Testis (tissue), 2 donors: ENCODE measurements at regions not wholly inside any gene's neighbourhood (a gene's known extent, or its start where the extent isn't known, plus 50 kb on each side); places are given as distances from the start of the nearest gene placed in this dataset.

Source experiments
- POLR2A ChIP-seq: fragments of 450-650 bp; IDR thresholded peaks from one replicate; pipeline ENCODE4 v1.6.1; 2017; ENCODE audit warnings: antibody characterized with exemption, mild to moderate bottlenecking, moderate library complexity
- TF ChIP-seq, protein P1 (sequence below), 3 experiments: fragments of 450-650 bp in 2 of 3; fragments of 200-600 bp in 1 of 3; sonication (generic) in 1 of 3; IDR thresholded peaks; one replicate each; pipeline ENCODE4 v1.5.1; 2016 to 2019; ENCODE audit warnings: antibody characterized with exemption in 3 of 3, mild to moderate bottlenecking in 2 of 3, moderate library complexity in 1 of 3

DNA sequence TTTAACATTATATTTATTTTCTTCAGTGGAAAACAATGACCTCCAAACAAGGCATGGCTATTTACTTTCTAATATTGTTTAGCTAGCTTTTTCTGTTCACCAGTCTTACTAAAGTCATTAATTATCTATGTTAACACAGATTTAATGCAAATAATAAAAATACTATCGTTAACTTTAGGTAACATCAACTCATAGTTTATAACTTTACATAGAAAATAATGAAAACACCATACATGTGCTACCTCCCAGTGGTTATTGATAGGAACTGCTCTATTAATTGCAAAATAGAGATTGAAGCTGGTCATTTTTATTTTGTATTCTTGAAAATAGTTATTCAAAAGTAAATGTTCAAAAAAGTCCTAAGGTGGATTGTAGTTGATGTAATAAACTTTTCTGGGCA lies 78.3 kb upstream of the HCN1 start:
- no peak for TF ChIP-seq POLR2A
- TF ChIP-seq, protein P1, sequence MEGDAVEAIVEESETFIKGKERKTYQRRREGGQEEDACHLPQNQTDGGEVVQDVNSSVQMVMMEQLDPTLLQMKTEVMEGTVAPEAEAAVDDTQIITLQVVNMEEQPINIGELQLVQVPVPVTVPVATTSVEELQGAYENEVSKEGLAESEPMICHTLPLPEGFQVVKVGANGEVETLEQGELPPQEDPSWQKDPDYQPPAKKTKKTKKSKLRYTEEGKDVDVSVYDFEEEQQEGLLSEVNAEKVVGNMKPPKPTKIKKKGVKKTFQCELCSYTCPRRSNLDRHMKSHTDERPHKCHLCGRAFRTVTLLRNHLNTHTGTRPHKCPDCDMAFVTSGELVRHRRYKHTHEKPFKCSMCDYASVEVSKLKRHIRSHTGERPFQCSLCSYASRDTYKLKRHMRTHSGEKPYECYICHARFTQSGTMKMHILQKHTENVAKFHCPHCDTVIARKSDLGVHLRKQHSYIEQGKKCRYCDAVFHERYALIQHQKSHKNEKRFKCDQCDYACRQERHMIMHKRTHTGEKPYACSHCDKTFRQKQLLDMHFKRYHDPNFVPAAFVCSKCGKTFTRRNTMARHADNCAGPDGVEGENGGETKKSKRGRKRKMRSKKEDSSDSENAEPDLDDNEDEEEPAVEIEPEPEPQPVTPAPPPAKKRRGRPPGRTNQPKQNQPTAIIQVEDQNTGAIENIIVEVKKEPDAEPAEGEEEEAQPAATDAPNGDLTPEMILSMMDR (IDR thresholded peaks at IDR 0.05) = peak in 1 of 3 experiments; percentile 47
